ENCODE measurements at regions not wholly inside any gene's neighbourhood (a gene's known extent, or its start where the extent isn't known, plus 50 kb on each side); places are given as distances from the start of the nearest gene placed in this dataset.
"Not testable (repeated sequence)": the region's sequence is repeated elsewhere in the genome, so short reads cannot be mapped to it uniquely, and the experiment has no call there.

DNA sequence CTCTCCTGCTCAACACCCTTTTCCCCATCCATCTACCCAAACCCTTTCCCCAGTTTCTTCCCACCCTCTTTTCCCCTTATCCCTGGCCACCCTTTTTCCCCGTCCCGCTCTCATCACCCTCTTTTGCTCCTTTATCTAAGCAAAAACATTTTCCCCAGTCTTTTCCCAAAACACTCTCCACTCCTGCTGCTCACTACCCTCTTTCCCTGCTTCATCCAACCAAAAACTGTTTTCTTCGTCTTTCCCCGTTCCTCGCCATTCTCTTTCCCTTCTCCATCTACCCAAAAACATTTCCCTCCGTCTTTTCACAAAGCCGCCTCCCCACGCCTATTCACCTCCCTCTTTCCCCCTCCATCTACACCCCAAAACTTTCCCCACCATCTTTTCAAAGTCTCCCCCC, 80.9 kb upstream of the KCNJ18 start:
- not testable (repeated sequence) for H3K9ac ChIP-seq (ENCODE audit: low read length); H3K4me3 ChIP-seq (ENCODE audit: low read depth in 1 of 2, low read length in 2 of 2); H3K27me3 ChIP-seq (ENCODE audit: control insufficient read depth in 1 of 2, insufficient read depth in 2 of 2, low read length in 2 of 2); H3K9me3 ChIP-seq (ENCODE audit: low read length); H3K27ac ChIP-seq (ENCODE audit: low read depth, low read length); H3K4me1 ChIP-seq (ENCODE audit: insufficient read depth, low read length); H3K36me3 ChIP-seq (ENCODE audit: insufficient read depth, low read length)

GRCh38 chr17:21612123-21613070, 79.9 kb upstream of the KCNJ18 start:
- H3K27ac ChIP-seq (ENCODE audit: low read depth, low read length); H3K9ac ChIP-seq (ENCODE audit: low read length); H3K27me3 ChIP-seq (ENCODE audit: control insufficient read depth in 1 of 2, insufficient read depth in 2 of 2, low read length in 2 of 2); H3K9me3 ChIP-seq (ENCODE audit: low read length); H3K4me1 ChIP-seq (ENCODE audit: insufficient read depth, low read length); H3K4me3 ChIP-seq (ENCODE audit: low read depth in 1 of 2, low read length in 2 of 2); H3K36me3 ChIP-seq (ENCODE audit: insufficient read depth, low read length): not testable (repeated sequence)

- Histone ChIP-seq H3K27ac (ENCODE audit: low read depth, low read length) (no peak overlapping the region), H3K27me3 (ENCODE audit: control insufficient read depth in 1 of 2, insufficient read depth in 2 of 2, low read length in 2 of 2) (no peaks in the 10 kb centered on the region), H3K36me3 (ENCODE audit: insufficient read depth, low read length) (no peaks in the 10 kb centered on the region), H3K9ac (ENCODE audit: low read length) (no peak overlapping the region), H3K4me3 (ENCODE audit: low read depth in 1 of 2, low read length in 2 of 2) (no peak overlapping the region), H3K4me1 (ENCODE audit: insufficient read depth, low read length) (no peaks in the 10 kb centered on the region), H3K9me3 (ENCODE audit: low read length) (no peaks in the 10 kb centered on the region)
These were observed 79.3 kb upstream of the KCNJ18 start for GRCh38 chr17:21613071-21613429.

- not testable (repeated sequence) for H3K4me3 ChIP-seq (ENCODE audit: low read depth in 1 of 2, low read length in 2 of 2); H3K27ac ChIP-seq (ENCODE audit: low read depth, low read length); H3K9me3 ChIP-seq (ENCODE audit: low read length); H3K36me3 ChIP-seq (ENCODE audit: insufficient read depth, low read length); H3K4me1 ChIP-seq (ENCODE audit: insufficient read depth, low read length); H3K9ac ChIP-seq (ENCODE audit: low read length); H3K27me3 ChIP-seq (ENCODE audit: control insufficient read depth in 1 of 2, insufficient read depth in 2 of 2, low read length in 2 of 2)
These were observed 65.3 kb upstream of the KCNJ18 start for GRCh38 chr17:21626987-21627386.
